NT2/D1 (cell line): ENCODE measurements at regions not wholly inside any gene's neighbourhood (a gene's known extent, or its start where the extent isn't known, plus 50 kb on each side); places are given as distances from the start of the nearest gene placed in this dataset.
"Not testable (repeated sequence)": the region's sequence is repeated elsewhere in the genome, so short reads cannot be mapped to it uniquely, and the experiment has no call there.

Experiments
- SUZ12 ChIP-seq: IDR thresholded peaks from 2 replicates; pipeline ENCODE4 v1.6.1; 2011; ENCODE audit not compliant: insufficient read length, insufficient read depth; ENCODE audit errors: extremely low read depth
- YY1 ChIP-seq: IDR thresholded peaks from 2 replicates; pipeline ENCODE4 v1.6.1; 2011; ENCODE audit not compliant: insufficient read length, insufficient read depth
- ZNF274 ChIP-seq: IDR thresholded peaks from 2 replicates; pipeline ENCODE4 v1.6.1; 2011; ENCODE audit warnings: mild to moderate bottlenecking, low read depth, low read length

- TF ChIP-seq ZNF274, YY1, SUZ12: not testable (repeated sequence)
Measured at GRCh38 chr9:64070083-64070482, 1214.9 kb downstream of the FOXD4L5 start.
